H1 (cell line): ENCODE measurements at regions not wholly inside any gene's neighbourhood (a gene's known extent, or its start where the extent isn't known, plus 50 kb on each side); places are given as distances from the start of the nearest gene placed in this dataset.

Source experiments
- CREB1 ChIP-seq: IDR thresholded peaks from 2 replicates; pipeline ENCODE4 v1.6.1; 2012; ENCODE audit warnings: inconsistent platforms
- HDAC6 ChIP-seq: IDR thresholded peaks from one replicate; pipeline ENCODE4 v1.7.1; 2012; ENCODE audit warnings: low read depth, mild to moderate bottlenecking, inconsistent platforms, low read length, moderate library complexity
- SIX5 ChIP-seq: IDR thresholded peaks from 2 replicates; pipeline ENCODE4 v1.6.1; 2011; ENCODE audit warnings: mild to moderate bottlenecking, low read depth, low read length
- SRF ChIP-seq: IDR thresholded peaks from 2 replicates; pipeline ENCODE4 v1.6.1; 2011; ENCODE audit warnings: mild to moderate bottlenecking, low read depth, low read length, moderate library complexity
- TBP ChIP-seq: IDR thresholded peaks from 2 replicates; pipeline ENCODE4 v1.6.1; 2011; ENCODE audit warnings: low read depth, low read length, improper control_type of control experiment
- YY1 ChIP-seq: IDR thresholded peaks from 2 replicates; pipeline ENCODE4 v1.6.1; 2011; ENCODE audit warnings: low read depth, mild to moderate bottlenecking, low read length

DNA sequence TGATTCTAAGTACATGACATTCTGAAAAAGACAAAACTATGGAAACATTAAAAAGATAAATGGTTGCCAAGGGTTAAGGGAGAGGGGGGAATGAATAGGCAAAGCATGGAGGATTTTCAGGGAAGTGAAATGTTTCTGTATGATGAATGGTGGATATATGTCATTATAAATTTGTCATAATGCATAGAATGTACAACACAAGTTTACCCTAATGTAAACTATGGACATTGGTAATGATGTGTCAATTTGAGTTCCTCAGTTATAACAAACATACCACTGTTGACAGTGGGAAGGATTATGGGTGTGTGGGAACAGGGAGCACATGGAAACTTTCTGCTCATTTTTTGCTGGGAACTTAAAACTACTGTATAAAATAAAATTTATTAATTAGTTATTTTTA lies 427.1 kb upstream of the ESRRG start (continued):
- no peak for TF ChIP-seq TBP
- no peak for TF ChIP-seq SRF
- TF ChIP-seq CREB1 = no peak
- TF ChIP-seq SIX5 = no peak
- no peak for TF ChIP-seq HDAC6
- TF ChIP-seq YY1 = no peak
- TF ChIP-seq, all 59 proteins: peak for 0
